ENCODE measurements at regions not wholly inside any gene's neighbourhood (a gene's known extent, or its start where the extent isn't known, plus 50 kb on each side); places are given as distances from the start of the nearest gene placed in this dataset.
A peak's percentile ranks its signal among the peaks of the same experiment; 100 is the strongest.
"Not testable (repeated sequence)": the region's sequence is repeated elsewhere in the genome, so short reads cannot be mapped to it uniquely, and the experiment has no call there.

DNA sequence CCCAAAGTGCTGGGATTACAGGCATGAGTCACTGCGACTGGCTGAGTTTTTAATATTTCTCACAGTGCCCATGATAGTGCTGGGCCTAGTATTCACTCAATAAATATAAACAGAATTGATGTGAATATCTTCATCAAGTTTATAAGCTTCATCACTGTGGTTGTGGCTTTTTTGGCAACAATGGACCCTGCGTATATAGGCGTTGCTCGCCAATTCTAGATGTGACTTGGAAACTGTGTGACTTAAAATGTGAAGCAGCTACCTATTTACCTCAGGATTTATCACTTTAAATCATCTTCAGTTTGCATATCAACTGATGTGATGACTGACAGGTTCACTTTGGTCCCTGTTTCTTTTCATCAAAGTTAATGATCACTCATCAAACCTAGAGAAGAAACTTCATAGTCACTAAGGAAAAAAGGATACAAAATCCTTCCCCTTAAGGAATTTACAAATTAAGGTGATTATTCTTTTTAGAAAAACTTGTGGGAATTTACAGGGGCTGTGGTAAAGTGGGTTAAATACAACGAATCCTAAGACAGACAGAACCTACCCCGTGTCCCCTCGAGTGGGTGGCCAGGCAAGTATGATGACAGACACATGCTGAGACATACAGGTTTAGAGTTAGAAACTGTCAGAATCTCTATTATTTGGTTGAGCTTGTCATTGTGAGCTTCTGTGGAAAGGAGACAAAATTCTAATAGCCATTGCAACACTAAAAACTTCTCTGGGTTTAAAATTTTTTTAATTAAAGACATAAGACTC lies 101.3 kb downstream of the AKAP11 start:
- no peak for DNase-seq

DNA sequence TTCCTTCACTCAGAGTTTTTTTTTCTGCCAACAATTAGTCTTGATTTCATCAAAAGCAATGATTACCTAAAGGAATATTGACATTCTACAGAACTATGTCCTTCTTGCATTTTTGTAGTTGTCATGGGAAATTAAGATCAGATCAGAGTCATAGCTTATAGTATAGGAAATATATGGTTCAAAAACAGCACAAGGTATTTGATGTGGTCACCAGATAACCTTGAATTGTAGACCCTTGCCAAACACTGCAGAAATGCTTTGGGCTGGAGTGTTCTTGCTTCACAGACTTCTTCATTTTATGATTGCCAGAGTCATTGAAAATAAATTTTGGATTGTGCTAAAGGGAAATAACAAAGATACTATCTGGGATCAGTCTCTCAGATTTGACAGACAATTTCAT lies 103.7 kb downstream of the AKAP11 start:
- DNase-seq, result no peak

DNA sequence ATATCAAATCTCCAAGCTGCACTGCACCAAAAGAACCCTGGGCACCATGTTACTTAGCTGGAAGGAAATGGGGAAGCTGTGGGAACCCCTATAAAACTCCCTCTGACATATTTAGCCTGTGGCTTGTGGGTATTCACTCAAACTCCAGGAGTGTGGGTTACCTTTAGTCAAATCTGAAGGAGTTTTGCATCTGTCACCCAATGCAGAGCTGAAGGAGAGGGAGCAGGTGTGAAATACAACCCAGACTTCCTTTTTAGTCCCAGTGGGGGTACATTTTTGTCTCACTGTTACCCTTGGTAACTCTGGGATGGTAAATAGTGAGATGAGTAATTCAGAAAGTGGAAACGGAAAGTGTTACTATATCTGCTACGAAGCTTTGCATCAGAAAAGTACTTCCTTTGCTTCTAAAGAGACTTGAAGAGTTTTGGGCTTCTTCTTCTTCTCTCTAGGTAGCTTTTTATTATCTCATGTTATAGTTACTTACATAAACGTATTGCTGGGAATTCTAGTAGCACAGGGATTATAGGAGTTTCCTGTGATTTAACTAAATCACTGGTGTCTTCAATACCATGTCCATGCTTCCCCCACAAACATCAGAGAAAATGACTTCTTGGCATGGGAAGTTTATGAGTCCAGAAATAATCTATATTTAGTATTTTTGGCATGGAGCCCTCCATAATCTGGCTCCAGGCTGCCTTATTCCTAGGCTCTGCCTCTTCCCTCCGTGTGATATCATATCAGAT lies 105.9 kb downstream of the AKAP11 start:
- DNase-seq, result peak; percentile 28

DNA sequence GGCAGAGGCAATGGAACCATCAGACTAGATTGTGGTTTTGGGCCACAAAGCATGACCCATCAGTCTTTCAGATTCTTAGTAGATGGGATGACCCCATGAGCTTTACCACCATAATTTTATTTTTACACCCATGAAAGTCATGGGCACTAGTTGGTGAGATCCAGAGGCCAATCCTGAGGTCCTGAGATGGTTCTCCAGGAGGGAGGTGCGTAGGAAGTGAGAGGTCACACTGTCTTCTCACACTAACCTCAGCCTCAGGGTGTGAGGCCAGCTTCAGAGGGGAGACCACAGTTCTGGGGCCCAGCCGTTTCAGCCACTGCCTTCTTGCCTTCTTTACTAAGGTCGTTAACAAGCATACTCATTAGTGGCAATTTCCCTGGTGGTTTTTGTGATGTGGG lies 106.4 kb downstream of the AKAP11 start:
- no peak for DNase-seq

DNA sequence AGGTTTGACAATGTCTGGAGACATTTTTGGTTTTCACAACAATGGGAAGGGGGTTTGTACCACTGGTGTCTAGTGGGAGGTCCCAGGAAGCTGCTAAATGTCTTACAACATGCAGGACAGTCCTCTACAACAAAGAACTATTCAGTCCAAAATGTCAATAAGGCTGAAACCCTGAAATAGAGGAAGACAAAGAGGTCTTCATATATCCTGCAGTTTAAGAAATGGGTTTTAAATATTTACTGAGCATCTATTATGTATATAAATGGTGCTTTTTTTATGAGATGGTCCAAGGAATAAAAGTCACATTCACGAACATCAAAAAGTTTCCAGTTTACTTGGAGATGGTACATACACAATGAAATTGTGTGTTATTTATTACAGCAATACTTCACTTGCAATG lies 107.3 kb downstream of the AKAP11 start:
- no peak for DNase-seq

DNA sequence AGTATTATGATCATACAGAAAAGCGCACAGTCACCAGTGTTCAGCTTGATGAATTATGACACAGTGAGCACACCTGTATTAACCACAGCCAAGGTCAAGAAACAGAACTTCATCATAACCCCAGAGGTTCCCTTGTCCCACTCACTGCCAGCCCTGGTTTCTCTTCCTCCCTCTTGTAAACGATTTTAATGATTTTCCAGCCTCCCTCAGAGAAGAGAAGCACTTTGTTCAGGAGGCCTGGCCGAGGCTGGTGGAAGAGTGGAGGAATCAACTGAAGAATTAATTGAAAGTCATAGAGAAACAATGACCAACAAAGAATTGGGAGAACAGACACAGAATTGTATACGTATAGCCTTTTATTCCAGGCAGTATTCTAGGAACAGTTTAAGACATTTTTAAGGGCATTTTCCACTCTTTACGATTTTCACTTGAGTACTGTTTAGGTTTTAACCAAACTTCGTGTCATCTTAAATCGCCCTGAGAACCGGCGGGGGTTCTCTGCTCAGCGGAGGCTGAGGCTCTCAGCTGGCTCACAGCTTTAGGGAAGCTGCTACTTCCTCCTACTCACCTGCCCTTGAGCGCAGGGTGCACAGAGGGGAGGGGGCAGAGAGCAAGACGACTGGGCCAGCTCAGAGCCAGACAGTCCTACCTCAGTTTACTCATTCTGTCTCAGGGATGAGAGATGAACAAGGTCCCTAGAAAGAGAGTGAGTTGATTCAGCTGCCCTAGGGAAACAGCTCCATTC lies 108.6 kb downstream of the AKAP11 start:
- no peak for DNase-seq

DNA sequence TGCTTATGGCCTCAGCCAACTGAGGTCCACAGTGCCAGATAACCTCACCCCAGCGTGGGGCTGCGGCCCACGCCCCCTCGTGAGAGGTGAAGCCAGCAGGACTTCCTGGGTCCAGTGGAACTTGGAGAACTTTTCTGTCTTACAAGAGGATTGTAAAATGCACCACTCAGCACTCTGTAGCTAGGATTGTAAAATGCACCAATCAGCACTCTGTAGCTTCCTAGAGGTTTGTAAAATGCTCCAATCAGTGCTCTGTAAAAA lies 109.1 kb downstream of the AKAP11 start:
- no peak for DNase-seq

DNA sequence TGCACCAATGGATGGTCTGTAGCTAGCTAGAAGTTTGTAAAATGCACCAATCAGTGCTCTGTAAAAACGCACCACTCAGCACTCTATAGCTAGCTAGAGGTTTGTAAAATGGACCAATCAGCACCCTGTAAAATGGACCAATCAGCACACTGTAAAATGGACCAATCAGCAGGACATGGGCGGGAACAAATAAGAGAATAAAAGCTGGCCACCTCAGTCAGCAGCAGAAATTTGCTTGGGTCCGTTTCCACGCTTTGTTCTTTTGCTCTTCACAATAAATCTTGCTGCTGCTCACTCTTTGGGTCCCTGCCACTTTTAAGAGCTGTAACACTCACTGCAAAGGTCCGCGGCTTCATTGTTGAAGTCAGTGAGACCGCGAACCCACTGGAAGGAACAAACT lies 109.5 kb downstream of the AKAP11 start:
- DNase-seq, result not testable (repeated sequence)

DNA sequence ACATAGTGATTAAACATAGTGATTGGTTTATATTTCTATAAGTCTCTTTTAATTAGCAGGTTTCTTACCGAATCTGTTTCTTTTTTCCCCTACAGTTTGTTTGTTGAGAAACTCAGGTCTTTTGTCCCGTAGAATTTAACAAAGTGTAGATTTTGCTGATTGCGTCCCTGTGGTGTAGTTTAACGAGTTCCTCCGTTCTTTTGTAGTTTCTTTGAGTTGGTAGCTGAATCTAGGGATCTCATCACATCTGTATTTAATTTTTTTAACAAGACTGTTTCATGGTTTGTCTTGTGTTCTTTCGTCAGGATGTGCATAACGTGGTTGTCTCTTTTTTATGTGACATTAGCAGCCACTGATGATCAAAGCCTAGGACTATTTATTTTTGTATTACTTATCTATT lies 111.1 kb downstream of the AKAP11 start:
- no peak for DNase-seq

DNA sequence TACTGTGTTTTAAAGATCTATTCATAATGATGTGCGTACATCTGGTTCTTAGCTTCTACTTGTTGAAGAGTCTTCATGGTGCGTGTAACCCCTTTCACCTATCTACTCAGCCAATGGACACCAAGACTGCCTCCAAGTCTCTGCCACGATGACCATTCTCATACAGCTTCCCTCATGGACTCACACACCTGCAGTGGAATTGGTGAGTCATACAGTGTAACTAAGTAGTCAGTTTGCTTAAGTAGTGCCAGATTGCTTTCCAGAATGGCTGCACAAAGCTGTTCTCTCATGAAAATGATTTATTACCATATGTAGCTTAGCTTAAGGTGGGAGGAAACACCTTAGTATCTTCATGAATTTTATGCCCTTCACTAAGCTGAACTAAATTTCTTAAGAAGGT lies 112.3 kb downstream of the AKAP11 start:
- peak; percentile 11 for DNase-seq

DNA sequence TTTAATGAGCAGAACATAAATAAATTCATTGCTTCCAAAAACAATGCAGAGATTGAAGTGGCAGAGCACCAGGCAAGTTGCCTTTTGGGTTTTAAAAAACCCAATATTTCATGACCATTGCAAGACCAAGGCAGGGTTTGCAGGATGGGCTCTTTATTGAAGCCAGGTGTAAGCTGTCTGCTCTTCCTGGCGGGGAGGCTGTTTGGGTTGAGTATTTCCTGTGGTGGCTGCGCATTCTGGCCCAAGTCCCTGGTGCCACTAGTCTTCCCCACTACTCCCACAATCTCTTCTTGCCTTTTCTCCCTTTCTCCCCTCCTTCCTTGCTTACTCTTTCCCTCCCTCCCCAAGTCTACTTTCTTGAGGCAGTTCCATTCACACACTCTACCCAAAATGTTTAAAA lies 116.4 kb downstream of the AKAP11 start:
- peak; percentile 6 for DNase-seq

DNA sequence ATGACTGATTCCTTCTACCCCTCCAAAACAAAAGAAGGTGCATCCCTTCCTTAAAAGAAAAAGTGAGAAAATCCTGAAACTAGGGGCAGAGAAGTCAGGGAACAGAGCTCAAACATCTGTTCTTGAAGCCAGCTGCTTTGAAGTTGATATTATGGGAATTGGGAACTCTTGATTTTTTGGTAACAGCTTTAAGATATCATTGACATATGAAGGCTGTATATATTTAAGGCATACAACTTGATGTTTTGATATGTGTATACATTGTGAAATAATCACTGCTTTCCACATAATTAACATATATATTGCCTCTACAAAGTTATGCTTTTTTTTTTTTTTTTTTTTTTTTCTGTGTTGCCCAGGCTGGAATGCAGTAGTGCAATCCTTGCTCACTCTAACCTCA lies 117.1 kb downstream of the AKAP11 start:
- no peak for DNase-seq

DNA sequence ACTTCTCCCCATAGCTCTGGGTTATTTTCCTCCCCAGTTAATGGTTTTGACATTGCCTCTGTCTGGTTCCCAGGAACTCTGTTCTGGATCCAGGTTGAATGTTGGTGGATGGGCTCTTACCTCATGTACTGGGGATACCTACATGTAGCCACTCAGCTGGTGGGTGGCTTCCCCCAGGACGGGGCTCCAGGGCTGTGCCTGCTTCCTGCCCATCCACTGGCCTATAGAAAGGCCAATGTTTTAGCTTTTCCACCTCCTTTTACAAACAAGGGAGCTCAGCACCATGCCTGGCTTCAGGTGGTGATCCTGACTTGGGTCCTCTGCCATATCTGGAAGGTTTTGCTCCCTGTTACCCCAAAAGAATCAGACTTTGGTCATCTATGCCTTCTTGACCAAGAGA lies 120.2 kb downstream of the AKAP11 start:
- DNase-seq, result no peak

DNA sequence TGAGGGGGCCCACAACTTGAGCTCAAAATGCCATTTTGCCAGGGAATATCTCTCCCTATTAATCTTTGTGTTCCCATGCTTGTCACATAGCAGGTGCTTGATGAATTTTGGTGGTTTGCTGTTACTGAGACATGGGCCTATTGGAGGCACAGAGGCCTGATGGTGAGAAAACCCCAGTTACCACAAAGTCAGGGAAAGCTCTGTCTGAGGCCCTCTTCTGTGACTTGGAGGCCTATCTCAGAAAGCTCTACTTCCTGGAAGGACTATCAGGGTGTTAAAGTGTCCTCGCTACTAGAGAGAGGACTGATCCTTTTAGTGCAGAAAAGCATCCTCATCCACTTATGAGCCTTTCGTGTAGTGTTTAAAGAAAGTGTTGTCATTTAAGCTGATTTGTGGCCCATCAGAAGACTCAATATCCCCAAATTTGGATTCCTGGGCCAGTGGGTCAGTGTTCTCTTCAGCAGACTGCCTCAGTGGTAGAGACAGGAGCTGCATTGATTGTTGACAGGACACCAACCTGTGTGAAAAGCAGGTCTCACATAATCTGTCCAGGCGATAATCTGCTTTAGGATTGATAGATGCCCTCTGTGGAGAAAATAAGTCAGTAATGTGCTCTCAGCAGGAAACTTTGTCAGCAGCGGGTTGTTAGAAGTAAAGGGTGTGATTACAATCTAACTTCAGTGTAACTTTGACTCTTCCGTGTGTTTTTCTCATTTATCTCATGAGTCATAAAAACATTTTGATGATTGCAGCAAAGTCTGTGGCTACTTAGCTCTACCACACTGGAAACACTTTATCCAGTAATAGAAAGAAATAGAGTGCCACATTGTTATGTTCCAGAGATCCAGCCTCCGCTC lies 121.0 kb downstream of the AKAP11 start:
- peak; percentile 10 for DNase-seq

DNA sequence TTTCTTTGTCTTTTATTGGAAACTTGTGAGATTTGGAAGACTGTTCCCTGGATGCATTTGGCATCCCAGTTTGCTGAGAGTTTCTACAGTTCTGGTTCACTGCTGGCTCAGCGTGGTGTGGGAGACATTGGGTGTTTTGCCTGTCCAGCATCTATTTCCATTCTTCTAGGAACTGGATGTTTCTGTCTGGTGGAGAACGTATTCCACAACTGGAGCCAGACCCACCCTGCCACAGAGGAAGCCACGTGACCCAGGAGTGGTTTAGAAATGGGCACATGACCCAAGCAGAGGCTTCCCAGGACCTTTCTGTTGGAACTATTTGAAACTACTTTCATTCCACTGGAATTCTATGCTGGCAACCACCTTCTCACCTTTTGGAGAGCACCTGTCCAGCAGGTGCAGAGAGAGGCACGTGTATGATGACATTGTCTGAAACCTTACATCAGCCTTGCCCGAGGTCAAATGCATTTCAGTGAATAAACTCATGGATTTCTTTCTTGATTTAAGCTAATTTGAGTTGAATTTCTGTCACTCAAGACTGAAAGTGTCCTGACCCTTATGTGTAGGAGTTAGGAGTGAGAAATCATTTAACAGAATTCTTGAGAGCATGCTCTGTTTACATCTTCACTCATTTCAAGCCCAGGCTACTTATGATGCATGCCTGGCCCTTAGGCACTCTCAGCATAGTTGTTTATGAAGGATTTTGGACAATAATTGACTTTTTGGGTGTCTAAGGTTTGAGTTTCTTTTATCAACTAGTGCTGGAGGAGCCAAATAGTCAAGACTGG lies 121.8 kb downstream of the AKAP11 start:
- DNase-seq, result no peak

DNA sequence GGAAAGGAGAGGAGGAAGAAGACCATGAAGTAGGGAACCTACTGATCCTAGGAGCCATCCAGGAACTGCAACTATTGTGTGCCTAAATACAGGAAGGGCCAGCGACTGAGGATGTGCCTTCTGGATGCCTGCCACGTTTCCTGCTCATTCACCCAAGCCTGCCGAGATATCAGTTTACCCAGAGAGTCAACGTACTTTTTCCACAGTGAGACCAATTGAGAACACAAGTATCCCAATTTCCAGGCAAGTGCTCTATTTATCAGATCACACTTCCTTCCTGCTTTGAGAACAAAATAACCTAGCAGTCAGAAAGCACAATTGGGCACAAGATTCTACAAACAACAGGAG lies 122.4 kb downstream of the AKAP11 start:
- DNase-seq, result no peak

DNA sequence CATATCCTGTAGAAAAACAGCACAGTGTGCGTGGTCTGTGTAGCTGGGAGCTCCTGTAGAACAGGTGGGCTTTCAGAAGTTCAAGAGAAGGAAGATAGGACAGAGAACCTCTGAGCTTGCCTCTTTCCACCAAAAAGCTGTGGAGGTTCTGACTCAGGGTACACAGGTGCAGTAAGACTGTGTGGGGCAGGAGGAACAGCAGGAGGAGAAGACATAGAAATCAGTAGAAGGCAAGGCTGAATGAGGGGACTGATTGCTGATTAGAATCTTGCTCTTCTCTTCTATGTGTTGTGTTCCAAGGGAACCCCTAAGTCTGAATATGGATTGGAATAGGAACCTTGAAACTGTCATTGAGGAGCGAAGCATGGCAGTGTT lies 122.7 kb downstream of the AKAP11 start:
- DNase-seq, result no peak

DNA sequence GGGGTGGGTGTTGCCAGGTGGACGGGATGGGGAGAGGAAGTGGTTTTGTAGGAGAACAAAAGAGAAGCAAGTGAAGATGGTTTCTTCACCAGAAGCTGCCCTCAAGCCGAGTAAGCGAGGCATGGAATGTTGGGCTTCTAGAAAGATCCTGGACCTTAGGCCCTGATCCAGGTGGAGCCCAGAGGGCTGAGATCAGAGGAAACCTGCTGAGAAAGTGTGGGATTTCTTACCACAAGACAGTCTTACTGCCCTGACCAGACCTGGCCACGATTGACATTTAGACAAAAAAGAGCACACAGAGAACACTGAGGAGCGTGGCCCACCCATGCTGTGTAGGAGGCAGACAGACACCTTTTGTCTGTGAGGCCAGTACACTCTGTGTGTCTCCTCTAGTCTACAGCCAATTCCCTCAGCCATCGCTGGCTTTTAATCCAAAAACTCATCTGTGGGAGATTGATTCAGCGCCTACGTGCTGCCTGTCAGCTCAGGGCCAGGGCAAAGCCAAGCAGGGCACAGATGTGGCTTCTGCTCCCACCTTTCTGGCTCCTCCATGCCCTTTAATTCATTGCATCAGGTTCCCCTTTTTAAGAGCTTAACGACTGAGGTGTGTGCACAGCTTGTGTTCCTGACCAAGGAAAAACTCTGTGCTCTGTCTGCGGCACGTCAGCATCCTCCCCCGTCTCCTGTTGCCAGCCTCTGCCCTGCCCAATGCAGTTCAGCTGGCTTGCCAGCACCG lies 123.3 kb downstream of the AKAP11 start:
- no peak for DNase-seq

DNA sequence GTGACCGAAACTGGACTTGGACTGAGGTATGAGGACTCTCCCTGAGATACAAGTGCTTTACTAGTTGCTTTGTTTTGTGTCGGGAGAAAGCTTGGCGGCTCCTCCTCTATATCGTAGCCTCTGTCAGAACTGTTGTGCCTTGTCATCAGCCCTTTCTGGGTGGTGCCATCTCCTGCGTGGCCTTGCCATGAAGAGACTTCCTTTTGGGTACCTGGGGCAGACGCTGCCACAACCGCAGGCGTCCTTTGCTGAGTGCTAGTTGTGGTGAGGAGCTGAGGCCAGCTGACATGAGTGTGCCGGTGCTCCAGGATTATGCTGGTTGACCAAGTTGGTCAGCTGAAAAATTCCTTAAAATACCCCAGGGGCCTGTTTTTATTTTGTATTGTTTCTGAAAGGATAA lies 124.5 kb downstream of the AKAP11 start:
- no peak for DNase-seq

DNA sequence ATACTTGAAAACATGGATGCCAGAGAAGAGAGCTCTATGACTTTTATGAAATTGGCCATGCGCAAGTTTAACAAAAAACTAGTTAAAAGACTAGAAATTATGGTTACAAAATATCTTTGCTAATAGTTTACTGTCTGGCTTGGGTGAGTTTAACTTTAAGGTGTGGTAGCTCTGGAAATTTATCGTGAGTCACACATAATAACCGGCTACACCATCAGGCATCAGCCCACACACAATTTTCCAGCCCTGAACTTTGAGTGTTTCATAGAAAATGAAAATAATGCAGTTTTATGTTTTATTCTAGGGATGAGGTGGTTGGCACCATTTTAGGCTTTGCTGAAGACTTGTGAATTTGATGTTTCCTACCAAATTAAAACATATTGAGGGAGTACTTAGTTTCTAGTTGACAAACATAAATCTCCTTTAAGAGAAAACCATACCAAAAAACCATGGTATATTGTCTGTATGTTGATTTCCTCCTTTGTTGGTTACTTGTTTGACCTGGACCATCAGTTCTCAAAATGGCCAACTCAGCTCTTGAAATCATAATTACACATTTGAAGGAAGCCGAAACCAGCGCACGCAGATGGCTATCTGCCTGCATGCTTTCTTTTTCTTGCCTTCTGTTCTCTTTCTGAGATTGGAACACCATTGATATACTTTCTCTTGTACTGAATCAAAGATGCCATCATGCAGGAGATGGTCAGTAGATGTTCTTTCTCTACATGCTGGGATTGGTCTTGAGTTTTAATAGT lies 125.1 kb downstream of the AKAP11 start:
- no peak for DNase-seq

DNA sequence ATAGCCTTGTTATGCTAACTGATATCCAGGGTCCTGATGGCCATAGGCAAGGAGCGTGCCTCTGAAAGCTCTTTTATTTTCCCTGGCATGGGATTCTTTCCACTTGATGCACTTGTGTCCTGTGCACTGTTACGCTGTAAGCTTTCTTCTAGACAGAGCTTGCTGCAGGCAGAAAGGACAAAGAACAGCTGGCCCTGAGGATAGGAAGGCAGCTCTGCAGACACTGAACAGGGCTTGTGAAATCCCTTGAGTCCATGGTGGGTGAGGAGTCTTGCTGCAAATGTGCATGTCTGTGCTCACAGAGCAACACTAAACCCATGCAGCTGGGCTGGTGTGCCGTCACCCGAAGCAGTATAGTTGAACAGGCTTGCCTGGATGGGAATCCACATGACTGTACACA lies 126.6 kb downstream of the AKAP11 start:
- no peak for DNase-seq
